C1 segment of cervical spinal cord (tissue), 14 donors: ENCODE measurements at regions not wholly inside any gene's neighbourhood (a gene's known extent, or its start where the extent isn't known, plus 50 kb on each side); places are given as distances from the start of the nearest gene placed in this dataset.
A peak's percentile ranks its signal among the peaks of the same experiment; 100 is the strongest.
"Not testable (repeated sequence)": the region's sequence is repeated elsewhere in the genome, so short reads cannot be mapped to it uniquely, and the experiment has no call there.

Experiments
- DNase-seq, 14 donors: peaks; one replicate each; lab custom pipeline; 2025; lab: John Stamatoyannopoulos, UW

GRCh38 chr2:186294248-186294888, 191.7 kb upstream of the ZC3H15 start:
- no peak for DNase-seq

- DNase-seq = no peak
Measured at GRCh38 chr2:186299610-186300009, 186.4 kb upstream of the ZC3H15 start.

GRCh38 chr2:186302263-186302662, 183.8 kb upstream of the ZC3H15 start:
- no peak for DNase-seq

GRCh38 chr2:186303091-186303490, 183.0 kb upstream of the ZC3H15 start:
- no peak for DNase-seq

GRCh38 chr2:186304064-186304463, 182.0 kb upstream of the ZC3H15 start:
- DNase-seq = no peak

GRCh38 chr2:186306754-186307153, 179.3 kb upstream of the ZC3H15 start:
- DNase-seq = no peak

DNA sequence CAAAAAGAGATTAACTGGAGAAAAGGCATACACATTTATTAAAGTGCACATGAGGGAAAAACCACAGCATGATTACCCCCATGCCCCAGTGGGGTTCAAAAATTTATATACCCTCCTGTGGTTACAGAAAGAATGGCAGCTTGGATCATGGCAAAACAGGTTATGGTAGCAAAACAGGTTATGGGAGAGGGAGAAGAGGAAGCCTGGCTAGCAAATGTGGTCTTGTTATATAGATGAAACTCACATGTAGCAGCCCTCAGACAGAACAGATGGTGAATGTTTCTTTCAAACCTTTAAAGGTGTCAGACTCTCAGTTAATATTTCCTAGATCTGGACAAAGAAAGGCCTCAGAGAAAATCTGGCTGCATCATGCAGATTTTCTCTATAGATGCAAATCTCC, 178.2 kb upstream of the ZC3H15 start:
- no peak for DNase-seq

- DNase-seq = no peak
Measured at GRCh38 chr2:186308347-186308746, 177.7 kb upstream of the ZC3H15 start.

GRCh38 chr2:186309901-186310300, 176.2 kb upstream of the ZC3H15 start:
- peak in 1 of 14 donors; percentile 1 for DNase-seq

- DNase-seq = no peak
Measured at GRCh38 chr2:186319105-186319504, 167.0 kb upstream of the ZC3H15 start.

- no peak for DNase-seq
Measured at GRCh38 chr2:186325827-186326535, 160.1 kb upstream of the ZC3H15 start.

- DNase-seq = no peak
Measured at GRCh38 chr2:186327251-186327868, 158.7 kb upstream of the ZC3H15 start.

GRCh38 chr2:186328838-186329237, 157.2 kb upstream of the ZC3H15 start:
- no peak for DNase-seq

- no peak for DNase-seq
Measured at GRCh38 chr2:186330050-186330449, 156.0 kb upstream of the ZC3H15 start.

DNA sequence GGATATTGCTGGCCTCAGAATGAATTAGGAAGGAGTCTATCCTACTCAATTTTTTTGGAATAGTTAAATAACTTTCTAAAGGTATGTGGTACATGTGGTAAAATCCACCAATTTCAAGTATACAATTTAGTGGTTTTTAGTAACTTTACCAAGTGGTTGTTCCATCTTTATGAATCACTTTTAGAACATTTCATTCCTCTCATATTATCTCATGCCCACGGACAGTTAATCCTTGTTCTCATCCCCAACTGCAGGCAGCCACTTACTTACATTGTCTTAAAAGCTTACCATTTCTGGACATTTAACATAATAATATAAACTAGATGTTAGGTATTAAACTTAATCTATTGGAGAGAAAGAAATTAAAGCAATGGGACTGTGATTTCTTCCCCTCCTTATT, 146.3 kb upstream of the ZC3H15 start:
- DNase-seq = no peak

DNA sequence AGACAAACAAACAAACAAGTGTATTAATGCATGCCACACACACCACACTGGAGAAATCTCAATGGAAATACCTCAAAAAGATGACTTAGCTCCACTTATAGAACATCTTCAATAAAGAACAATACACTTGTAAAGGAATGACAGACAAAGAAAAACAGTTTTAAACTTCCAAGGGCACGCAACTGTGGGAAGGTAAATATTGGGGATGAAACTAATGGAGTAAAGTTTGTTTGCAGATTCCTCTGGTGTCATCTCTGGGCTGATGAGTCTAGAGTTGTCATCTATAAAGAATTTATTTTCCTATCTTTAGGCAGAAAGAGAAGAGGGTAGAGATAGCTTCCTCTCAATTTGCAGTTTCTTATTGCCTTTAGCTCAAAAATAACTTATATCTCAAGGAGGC, 144.0 kb upstream of the ZC3H15 start:
- no peak for DNase-seq

GRCh38 chr2:186345745-186346144, 140.3 kb upstream of the ZC3H15 start:
- no peak for DNase-seq

DNA sequence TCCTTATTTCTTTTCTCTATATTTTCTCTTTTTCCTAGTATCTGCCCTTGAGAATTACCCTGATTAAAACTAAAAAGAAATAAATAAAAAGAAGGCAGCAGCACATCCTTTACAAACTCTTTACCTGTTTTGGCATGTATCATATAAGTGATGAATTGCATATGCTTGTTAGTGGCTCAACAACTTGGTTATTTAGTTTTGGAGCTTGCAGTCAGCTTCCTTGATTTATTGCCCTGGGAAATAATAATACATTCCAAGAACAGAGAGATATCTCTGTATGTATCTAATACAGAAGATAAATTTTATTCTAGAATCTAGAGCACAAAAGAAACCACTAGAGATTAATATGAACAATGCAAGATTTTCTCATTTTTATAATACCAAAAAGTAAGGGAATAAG, 139.8 kb upstream of the ZC3H15 start:
- no peak for DNase-seq

DNA sequence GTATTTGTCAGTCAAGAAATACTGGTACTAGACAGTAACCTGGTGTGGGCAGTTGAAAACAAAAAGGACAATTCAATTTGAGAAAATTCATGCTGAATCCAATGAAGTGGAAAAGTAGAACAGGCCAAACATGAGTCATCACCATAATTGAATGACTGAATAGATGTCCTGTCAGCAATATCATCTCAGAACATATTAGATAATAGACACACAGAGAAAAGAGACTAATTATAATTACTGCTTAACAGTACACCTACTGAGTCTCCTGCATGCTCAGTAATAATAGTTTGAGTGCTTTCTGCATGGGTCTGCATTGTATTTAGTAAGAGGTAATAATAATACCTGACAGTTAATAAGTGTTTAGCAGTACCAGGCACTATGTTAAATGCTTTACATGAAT, 138.6 kb upstream of the ZC3H15 start:
- DNase-seq = no peak

GRCh38 chr2:186348200-186348599, 137.9 kb upstream of the ZC3H15 start:
- no peak for DNase-seq

DNA sequence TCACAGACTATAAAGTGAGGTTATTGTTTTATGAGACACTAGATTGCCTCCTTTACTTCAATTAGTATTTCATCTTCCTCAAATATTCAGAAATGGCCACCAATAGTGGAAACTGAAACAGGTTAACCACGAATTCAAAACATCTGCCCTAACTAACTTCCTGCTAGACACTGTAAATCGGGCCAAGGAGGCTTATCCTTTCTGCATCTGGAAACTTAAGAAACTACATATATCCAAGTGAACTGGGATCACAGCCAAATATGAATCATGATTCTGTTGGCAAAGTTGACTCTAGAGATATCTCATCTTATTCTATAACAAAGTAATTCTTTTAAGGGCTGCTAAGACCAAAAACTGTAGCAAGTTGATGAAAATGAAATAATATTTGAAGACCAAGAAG, 136.6 kb upstream of the ZC3H15 start:
- no peak for DNase-seq

GRCh38 chr2:186354160-186354559, 131.9 kb upstream of the ZC3H15 start:
- not testable (repeated sequence) for DNase-seq

DNA sequence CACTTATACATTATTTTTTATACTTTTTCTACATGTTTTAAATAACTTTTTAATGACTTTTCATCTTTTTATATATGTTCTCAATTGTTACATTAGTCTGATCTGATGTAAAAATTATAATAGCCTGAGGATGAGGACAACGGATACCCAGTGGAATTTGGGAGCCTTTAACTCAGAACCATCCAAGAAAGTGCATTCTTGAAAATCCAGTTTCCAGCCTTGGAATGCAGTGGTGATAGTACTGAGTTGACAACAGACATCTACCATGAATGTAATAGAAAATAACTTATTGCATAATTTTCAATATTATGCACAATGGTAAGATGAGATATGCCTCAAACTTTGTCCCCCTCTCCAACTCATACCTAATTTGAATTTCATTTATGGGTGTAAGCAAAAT, 120.7 kb upstream of the ZC3H15 start:
- no peak for DNase-seq
